Endothelial cell of umbilical vein (primary cell): ENCODE measurements at regions not wholly inside any gene's neighbourhood (a gene's known extent, or its start where the extent isn't known, plus 50 kb on each side); places are given as distances from the start of the nearest gene placed in this dataset.
A peak's percentile ranks its signal among the peaks of the same experiment; 100 is the strongest.

Source experiments
- BruUV-seq: library from RNA; stranded (reverse); fragments of 400-500 nt; replicated peaks from 2 replicates; lab custom pipeline; 2021; lab: Mats Ljungman, UMichigan
- CTCF ChIA-PET: fragments of 300-600, 350-600 bp; sonication (Branson Sonifier 250); formaldehyde crosslinking; loops from one replicate; lab custom pipeline; 2021; ENCODE audit warnings: antibody characterized with exemption, inconsistent platforms; lab: Charles Lee
- POLR2A ChIA-PET: fragments of 300-600, 350-600 bp; sonication (Branson Sonifier 250); formaldehyde crosslinking; loops from one replicate; lab custom pipeline; 2021; ENCODE audit warnings: antibody characterized with exemption, inconsistent platforms; lab: Charles Lee
- DNase-seq: peaks from one replicate; pipeline ENCODE4 v3.0.0-alpha.2; 2011; ENCODE audit warnings: low read depth, low spot score
- FAIRE-seq: peaks from 2 replicates; lab custom pipeline; 2011; peaks lifted over from hg19 to GRCh38; lab: Jason Lieb, UNC
- H2AFZ ChIP-seq: 2 replicates; pipeline ENCODE4 v1.6.0; 2012; ENCODE audit warnings: low read depth, low read length, control low read depth, inconsistent platforms
- H3K27ac ChIP-seq: 2 replicates; pipeline ENCODE4 v1.5.1; 2011; ENCODE audit warnings: low read depth, mild to moderate bottlenecking, control low read depth, low read length, moderate library complexity; ENCODE audit not compliant: insufficient read depth
- H3K27me3 ChIP-seq, 2 experiments: 2 replicates each; pipeline versions ENCODE4 v1.6.0 to v1.6.1; 2011; ENCODE audit warnings: low read length in 2 of 2, mixed read lengths in 1 of 2; ENCODE audit not compliant: control insufficient read depth in 2 of 2, insufficient read depth in 2 of 2
- H3K36me3 ChIP-seq, 2 experiments: 2 replicates in 1 of 2; 3 replicates in 1 of 2; pipeline ENCODE4 v1.5.1; 2011; ENCODE audit warnings: low read length in 2 of 2, mild to moderate bottlenecking in 1 of 2, moderate library complexity in 1 of 2; ENCODE audit not compliant: control insufficient read depth in 2 of 2, insufficient read depth in 2 of 2; ENCODE audit errors: extremely low read depth in 1 of 2
- H3K4me1 ChIP-seq: 3 replicates; pipeline ENCODE4 v1.5.1; 2011; ENCODE audit warnings: mild to moderate bottlenecking, low read length; ENCODE audit not compliant: control insufficient read depth, insufficient read depth; ENCODE audit errors: extremely low read depth
- H3K4me2 ChIP-seq: 2 replicates; pipeline ENCODE4 v1.6.1; 2011; ENCODE audit warnings: low read length, control low read depth, mixed read lengths; ENCODE audit not compliant: insufficient read depth
- H3K4me3 ChIP-seq, 3 experiments: fragments of 200-600 bp in 1 of 3; sonication (generic), shearing (Covaris generic) in 1 of 3; replicated peaks in 1 of 3; 2 replicates each; pipeline ENCODE4 v1.5.1; 2011 to 2016; ENCODE audit warnings: control low read depth in 3 of 3, low read length in 3 of 3, mild to moderate bottlenecking in 2 of 3, inconsistent platforms in 1 of 3, low read depth in 1 of 3, moderate library complexity in 1 of 3; ENCODE audit not compliant: insufficient read depth in 1 of 3
- H3K79me2 ChIP-seq: 2 replicates; pipeline ENCODE4 v1.6.0; 2012; ENCODE audit warnings: low read length, inconsistent platforms; ENCODE audit not compliant: control insufficient read depth, insufficient read depth
- H3K9ac ChIP-seq: replicated peaks from 2 replicates; pipeline ENCODE3; 2011; ENCODE audit warnings: low read length, control low read depth; ENCODE audit not compliant: insufficient read depth; ENCODE audit errors: extremely low read depth
- H3K9me1 ChIP-seq: replicated peaks from 3 replicates; pipeline ENCODE4 v1.6.0; 2011; ENCODE audit warnings: mild to moderate bottlenecking, low read length; ENCODE audit not compliant: control insufficient read depth, insufficient read depth; ENCODE audit errors: extremely low read depth
- H3K9me3 ChIP-seq: replicated peaks from 2 replicates; pipeline ENCODE4 v1.5.1; 2012; ENCODE audit warnings: low read length, inconsistent platforms; ENCODE audit not compliant: control insufficient read depth, insufficient read depth
- H4K20me1 ChIP-seq: replicated peaks from 2 replicates; pipeline ENCODE3; 2011; ENCODE audit warnings: mild to moderate bottlenecking, low read length; ENCODE audit not compliant: control insufficient read depth, insufficient read depth; ENCODE audit errors: extremely low read depth
- CTCF ChIP-seq, 2 donors: IDR thresholded peaks; 1 replicate in 1 of 2; 2 replicates in 1 of 2; pipeline ENCODE4 v1.5.1; 2011; ENCODE audit warnings: low read length in 2 of 2, mild to moderate bottlenecking in 2 of 2, moderate library complexity in 2 of 2, control low read depth in 1 of 2, inconsistent platforms in 1 of 2, low read depth in 1 of 2; ENCODE audit not compliant: insufficient read depth in 1 of 2; ENCODE audit errors: extremely low read depth in 1 of 2
- EZH2 ChIP-seq: IDR thresholded peaks from 2 replicates; pipeline ENCODE4 v1.6.1; 2012; ENCODE audit warnings: borderline replicate concordance, low read depth, mild to moderate bottlenecking, moderate library complexity, low read length, inconsistent platforms; ENCODE audit not compliant: severe bottlenecking
- dilution Hi-C: fragments of 300-500 bp; cut with MboI; formaldehyde crosslinking; loops from one replicate; pipeline ENCODE4 v1.15.0; 2019; ENCODE audit warnings: low sequenced_read_pairs; ENCODE audit not compliant: extremely low pct_ligation_motif_present
- intact Hi-C: fragments of 100-400 bp; cut with micrococcal nuclease; formaldehyde crosslinking; loops from one replicate; pipeline ENCODE4 v1.10.0; 2022

- Histone ChIP-seq H4K20me1 (no peaks in the 10 kb centered on the region), H3K79me2 (no peaks in the 10 kb centered on the region), H3K9ac (no peak overlapping the region), H3K9me3 (no peaks in the 10 kb centered on the region), H3K4me2 (no peak overlapping the region), H3K27ac (no peak overlapping the region), H3K9me1 (no peaks in the 10 kb centered on the region), H2AFZ (no peak overlapping the region), H3K4me1 (no peaks in the 10 kb centered on the region), H3K36me3 (no peaks in the 10 kb centered on the region), H3K4me3 (no peak overlapping the region), H3K27me3 (no peaks in the 10 kb centered on the region)
- POLR2A ChIA-PET, result no interaction called here
- dilution Hi-C loops (no loop called here), intact Hi-C loops (no loop called here)
- no peak for TF ChIP-seq EZH2
- TF ChIP-seq CTCF (IDR thresholded peaks at IDR 0.05; ENCODE audit: extremely low read depth in 1 of 2, insufficient read depth in 1 of 2, low read depth in 1 of 2, low read length in 2 of 2), result peak in 1 of 2 donors; percentile 25
- BruUV-seq, result no TSS peak
- FAIRE-seq, result no peak
- CTCF ChIA-PET, result interaction anchor here (0.6 to 1.1 kb wide), 3 partner anchors 70 to 101 kb away, joined by 3 to 5 read pairs (median 3); no protein-coding TSS in a partner anchor
- DNase-seq, result no peak
Observed at GRCh38 chr1:93732514-93732913, 50.9 kb upstream of the BCAR3 start.
